HepG2 (cell line): ENCODE measurements at regions not wholly inside any gene's neighbourhood (a gene's known extent, or its start where the extent isn't known, plus 50 kb on each side); places are given as distances from the start of the nearest gene placed in this dataset.

Experiments used
- ATAC-seq: fragments of 200-7000 bp; cut with Tn5 transposase; 3 replicates; pipeline ENCODE4 v1.9.1; 2020; ENCODE audit warnings: mild to moderate bottlenecking, moderate library complexity
- BruUV-seq: library from RNA; stranded (reverse); fragments of 400-500 nt; replicated peaks from 2 replicates; lab custom pipeline; 2021; lab: Mats Ljungman, UMichigan
- CTCF ChIA-PET: fragments of 300-600 bp; formaldehyde crosslinking; extraction: SDS; loops from one replicate; lab custom pipeline; 2021; ENCODE audit warnings: low total read pairs, inconsistent platforms, low intra/inter-chr PET ratio; lab: Yijun Ruan, JAX
- POLR2A ChIA-PET: fragments of 350-600 bp; sonication (Branson Sonifier 250); formaldehyde crosslinking; loops from one replicate; lab custom pipeline; 2020; ENCODE audit warnings: antibody characterized with exemption, inconsistent platforms; lab: Yijun Ruan, JAX
- DNase-seq: peaks from one replicate; pipeline ENCODE4 v3.0.0-alpha.2; 2015; ENCODE audit warnings: low spot score
- FAIRE-seq: peaks from 3 replicates; lab custom pipeline; 2011; peaks lifted over from hg19 to GRCh38; lab: Jason Lieb, UNC
- H2AFZ ChIP-seq: one replicate; pipeline ENCODE4 v1.6.1; 2011; ENCODE audit warnings: low read length, inconsistent platforms
- H3K27ac ChIP-seq: fragments of 300-600 bp; 3 replicates; pipeline ENCODE4 v1.8.0; 2011; ENCODE audit warnings: mixed run types, mild to moderate bottlenecking, mixed read lengths, low read length, inconsistent platforms; ENCODE audit not compliant: insufficient read depth; ENCODE audit errors: extremely low read length
- H3K27me3 ChIP-seq, 2 experiments: fragments of 200-600 bp in 1 of 2; 2 replicates in 1 of 2; 3 replicates in 1 of 2; pipeline versions ENCODE4 v1.6.0 to v1.8.0; 2011; ENCODE audit warnings: low read length in 2 of 2, mild to moderate bottlenecking in 2 of 2, moderate library complexity in 2 of 2, inconsistent platforms in 1 of 2; ENCODE audit not compliant: insufficient read depth in 2 of 2, control insufficient read depth in 1 of 2
- H3K36me3 ChIP-seq, 2 experiments: fragments of 200-600 bp in 1 of 2; replicated peaks in 1 of 2; 2 replicates in 1 of 2; 3 replicates in 1 of 2; pipeline versions ENCODE4 v1.5.1 to v1.8.0; 2011; ENCODE audit warnings: low read length in 2 of 2, inconsistent platforms in 1 of 2; ENCODE audit not compliant: insufficient read depth in 2 of 2, control insufficient read depth in 1 of 2
- H3K4me1 ChIP-seq: 2 replicates; pipeline ENCODE4 v1.5.1; 2012; ENCODE audit warnings: low read length, inconsistent platforms; ENCODE audit not compliant: insufficient read depth
- H3K4me2 ChIP-seq: 2 replicates; pipeline ENCODE4 v1.6.0; 2011; ENCODE audit warnings: low read depth, low read length, inconsistent platforms
- H3K4me3 ChIP-seq, 3 experiments: fragments of 200-600 bp in 1 of 3; sonication (generic), shearing (Covaris generic) in 1 of 3; replicated peaks in 1 of 3; 2 replicates each; pipeline ENCODE4 v1.5.1; 2011 to 2016; ENCODE audit warnings: low read length in 3 of 3, inconsistent platforms in 2 of 3, low read depth in 2 of 3, mild to moderate bottlenecking in 2 of 3, control low read depth in 1 of 3, mixed read lengths in 1 of 3; ENCODE audit not compliant: insufficient read depth in 1 of 3
- H3K79me2 ChIP-seq: one replicate; pipeline ENCODE4 v1.6.1; 2011; ENCODE audit warnings: low read length, inconsistent platforms; ENCODE audit not compliant: insufficient read depth
- H3K9ac ChIP-seq: 2 replicates; pipeline ENCODE4 v1.6.0; 2011; ENCODE audit warnings: mild to moderate bottlenecking, low read depth, low read length, inconsistent platforms; ENCODE audit not compliant: insufficient read depth
- H3K9me3 ChIP-seq: 2 replicates; pipeline ENCODE4 v1.5.1; 2012; ENCODE audit warnings: mild to moderate bottlenecking, low read length
- H4K20me1 ChIP-seq: 2 replicates; pipeline ENCODE4 v1.6.0; 2011; ENCODE audit warnings: inconsistent platforms, mild to moderate bottlenecking, low read length, moderate library complexity; ENCODE audit not compliant: insufficient read depth
- ATF2 ChIP-seq: sonication (generic); formaldehyde crosslinking; IDR thresholded peaks from 2 replicates; pipeline ENCODE4 v1.4.0; 2020; ENCODE audit warnings: missing genetic modification reagents
- DNMT1 ChIP-seq: sonication (generic); formaldehyde crosslinking; IDR thresholded peaks from 2 replicates; pipeline ENCODE4 v1.5.1; 2020; ENCODE audit warnings: mild to moderate bottlenecking, missing genetic modification reagents
- DNMT3B ChIP-seq: conservative IDR thresholded peaks from 2 replicates; pipeline ENCODE4 v1.6.1; 2016; ENCODE audit warnings: missing biosample characterization, control low read depth
- IKZF1 ChIP-seq: fragments of 450-650 bp; IDR thresholded peaks from 2 replicates; pipeline ENCODE4 v1.7.1; 2016
- NR2C2 ChIP-seq: sonication (generic); formaldehyde crosslinking; IDR thresholded peaks from 2 replicates; pipeline ENCODE4 v1.4.0; 2020; ENCODE audit warnings: missing genetic modification reagents, mild to moderate bottlenecking, moderate library complexity, borderline replicate concordance
- POGZ ChIP-seq: sonication (generic); formaldehyde crosslinking; IDR thresholded peaks from 2 replicates; pipeline ENCODE4 v1.4.0; 2020; ENCODE audit warnings: mild to moderate bottlenecking, missing genetic modification reagents
- ZBED4 ChIP-seq: sonication (generic); formaldehyde crosslinking; IDR thresholded peaks from 2 replicates; pipeline ENCODE4 v1.4.0; 2020; ENCODE audit warnings: missing genetic modification reagents, borderline replicate concordance
- ZNF207 ChIP-seq: fragments of 450-650 bp; IDR thresholded peaks from 2 replicates; pipeline ENCODE4 v1.6.1; 2016; ENCODE audit warnings: antibody characterized with exemption, borderline replicate concordance
- ZNF570 ChIP-seq: sonication (generic); formaldehyde crosslinking; IDR thresholded peaks from 2 replicates; pipeline ENCODE4 v1.4.0; 2020; ENCODE audit warnings: mild to moderate bottlenecking, missing genetic modification reagents, borderline replicate concordance
- ZNF740 ChIP-seq: sonication (generic); formaldehyde crosslinking; IDR thresholded peaks from 2 replicates; pipeline ENCODE4 v1.4.0; 2020; ENCODE audit warnings: missing genetic modification reagents
- ZNF747 ChIP-seq: sonication (generic); formaldehyde crosslinking; IDR thresholded peaks from 2 replicates; pipeline ENCODE4 v1.8.1; 2023; ENCODE audit warnings: missing genetic modification reagents, mild to moderate bottlenecking, borderline replicate concordance
- ZSCAN22 ChIP-seq: sonication (generic); formaldehyde crosslinking; IDR thresholded peaks from 2 replicates; pipeline ENCODE4 v1.4.0; 2020; ENCODE audit warnings: mild to moderate bottlenecking, missing genetic modification reagents
- ZSCAN29 ChIP-seq: sonication (generic); formaldehyde crosslinking; conservative IDR thresholded peaks from 2 replicates; pipeline ENCODE4 v1.4.0; 2020; ENCODE audit warnings: mild to moderate bottlenecking, missing genetic modification reagents
- ZSCAN9 ChIP-seq: IDR thresholded peaks from 2 replicates; pipeline ENCODE4 v1.6.1; 2016; ENCODE audit warnings: borderline replicate concordance
- WGBS: methylation state at CpG from one replicate; pipeline ENCODE4 v1.1.6; 2017; ENCODE audit warnings: low lambda C conversion rate; 5-methylcytosine and 5-hydroxymethylcytosine counted together
- in situ Hi-C: cut with HindIII; loops from 2 replicates; pipeline ENCODE4 v1.10.0; 2017; ENCODE audit warnings: low pct_unique_long_range_greater_than_20kb; ENCODE audit not compliant: extremely low pct_ligation_motif_present
- intact Hi-C: fragments of 100-400 bp; cut with micrococcal nuclease; formaldehyde crosslinking; loops from one replicate; pipeline ENCODE4 v1.10.0; 2022; ENCODE audit not compliant: unreplicated experiment

- no peaks in the 10 kb centered on the region for H4K20me1 ChIP-seq
- in situ Hi-C loops (no loop called here), intact Hi-C loops (no loop called here)
- no peak for ATAC-seq
- no peak for FAIRE-seq
- H3K4me2 ChIP-seq: no peak overlapping the region
- 52% methylated on average over 2 of the region's 2 CpGs for WGBS
- no peaks in the 10 kb centered on the region for H3K4me1 ChIP-seq
- H3K27me3 ChIP-seq: no peaks in the 10 kb centered on the region
- no peaks in the 10 kb centered on the region for H3K36me3 ChIP-seq
- H3K9ac ChIP-seq: no peak overlapping the region
- no peak overlapping the region for H2AFZ ChIP-seq
- CTCF ChIA-PET: no interaction called here
- no peaks in the 10 kb centered on the region for H3K9me3 ChIP-seq
- H3K79me2 ChIP-seq: no peaks in the 10 kb centered on the region
- DNase-seq: no peak
- H3K4me3 ChIP-seq: no peak overlapping the region
- no peak overlapping the region for H3K27ac ChIP-seq
- POLR2A ChIA-PET: no interaction called here
- TF ChIP-seq ZSCAN9 (CRISPR knock-in tag) (no peak), ZNF570 (CRISPR knock-in tag) (no peak), ZNF207 (no peak), ZNF740 (no peak)
- no TSS peak for BruUV-seq
Observed at GRCh38 chr9:105834404-105834803, 140.1 kb downstream of the TMEM38B start.

GRCh38 chr9:105835721-105836120, 141.4 kb downstream of the TMEM38B start:
- intact Hi-C loops: no loop called here
- H3K36me3 ChIP-seq: no peaks in the 10 kb centered on the region
- no peaks in the 10 kb centered on the region for H3K4me1 ChIP-seq
- FAIRE-seq (no peak), ATAC-seq (peak; percentile 80), DNase-seq (no peak)
- in situ Hi-C loops: no loop called here
- H3K27me3 ChIP-seq: no peaks in the 10 kb centered on the region
- BruUV-seq: no TSS peak
- ChIA-PET CTCF (no interaction called here), POLR2A (no interaction called here)
- no peak overlapping the region for H3K9ac ChIP-seq
- H3K27ac ChIP-seq: no peak overlapping the region
- no peaks in the 10 kb centered on the region for H3K79me2 ChIP-seq
- WGBS: 3% methylated on average over 3 of the region's 7 CpGs
- no peak overlapping the region for H2AFZ ChIP-seq
- H3K9me3 ChIP-seq: no peaks in the 10 kb centered on the region
- H3K4me2 ChIP-seq: 0 out of 2 replicates have a peak overlapping the region, but pooled peaks have one; percentile 3
- no peak overlapping the region for H3K4me3 ChIP-seq
- H4K20me1 ChIP-seq: no peaks in the 10 kb centered on the region
- no peak for TF ChIP-seq IKZF1
- TF ChIP-seq NR2C2 (CRISPR knock-in tag): no peak
- no peak for TF ChIP-seq ZBED4 (CRISPR knock-in tag)
- TF ChIP-seq DNMT3B (CRISPR knock-in tag): no peak
- TF ChIP-seq ZNF747 (CRISPR knock-in tag): no peak
- TF ChIP-seq ZSCAN22 (CRISPR knock-in tag): no peak
- TF ChIP-seq DNMT1 (CRISPR knock-in tag): no peak
- TF ChIP-seq POGZ (CRISPR knock-in tag): no peak
- TF ChIP-seq ATF2 (CRISPR knock-in tag): no peak
- TF ChIP-seq ZSCAN29: no peak
